NT2/D1 (cell line): ENCODE measurements at regions not wholly inside any gene's neighbourhood (a gene's known extent, or its start where the extent isn't known, plus 50 kb on each side); places are given as distances from the start of the nearest gene placed in this dataset.

Experiments
- DNase-seq: peaks from one replicate; pipeline ENCODE4 v3.0.0-alpha.2; 2011; ENCODE audit warnings: low read depth, low spot score
- H3K27me3 ChIP-seq: 2 replicates; pipeline ENCODE4 v1.6.0; 2011; ENCODE audit warnings: mild to moderate bottlenecking; ENCODE audit not compliant: insufficient read length, insufficient read depth
- H3K36me3 ChIP-seq: 2 replicates; pipeline ENCODE4 v1.6.1; 2011; ENCODE audit warnings: mild to moderate bottlenecking, low read length, mixed read lengths; ENCODE audit not compliant: insufficient read depth, insufficient read length
- H3K4me1 ChIP-seq: 2 replicates; pipeline ENCODE4 v1.5.1; 2011; ENCODE audit not compliant: insufficient read depth, insufficient read length
- H3K4me3 ChIP-seq: 2 replicates; pipeline ENCODE4 v1.5.1; 2011; ENCODE audit warnings: low read depth; ENCODE audit not compliant: insufficient read length
- H3K9ac ChIP-seq: 2 replicates; pipeline ENCODE4 v1.6.0; 2011; ENCODE audit warnings: low read depth; ENCODE audit not compliant: insufficient read length
- H3K9me3 ChIP-seq: 2 replicates; pipeline ENCODE4 v1.5.1; 2011; ENCODE audit warnings: mild to moderate bottlenecking, low read length; ENCODE audit not compliant: insufficient read depth
- SUZ12 ChIP-seq: IDR thresholded peaks from 2 replicates; pipeline ENCODE4 v1.6.1; 2011; ENCODE audit not compliant: insufficient read length, insufficient read depth; ENCODE audit errors: extremely low read depth
- YY1 ChIP-seq: IDR thresholded peaks from 2 replicates; pipeline ENCODE4 v1.6.1; 2011; ENCODE audit not compliant: insufficient read length, insufficient read depth
- ZNF274 ChIP-seq: IDR thresholded peaks from 2 replicates; pipeline ENCODE4 v1.6.1; 2011; ENCODE audit warnings: mild to moderate bottlenecking, low read depth, low read length

DNA sequence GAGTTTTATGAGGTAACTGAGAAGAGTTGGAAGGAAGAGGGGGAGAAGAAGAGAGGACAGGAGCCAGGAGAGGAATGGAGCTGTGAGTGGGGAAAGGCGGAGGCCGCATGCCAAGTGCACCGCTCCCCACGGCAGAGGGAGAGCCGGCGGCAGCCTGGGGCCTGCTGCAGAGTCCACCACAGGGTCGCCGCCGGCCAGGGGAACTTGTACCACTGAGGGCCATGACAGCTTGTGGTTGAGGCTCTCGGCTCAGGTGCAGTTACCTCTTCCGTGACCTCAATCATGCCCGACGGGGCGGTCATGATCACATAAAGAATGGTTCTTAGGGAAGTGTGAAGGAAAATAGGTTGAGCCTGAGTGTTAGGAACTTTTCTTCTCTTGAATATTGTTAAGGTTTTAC, 325.0 kb downstream of the SNAPC1 start:
- H3K4me1 ChIP-seq, result no peaks in the 10 kb centered on the region
- H3K4me3 ChIP-seq, result no peak overlapping the region
- DNase-seq, result no peak
- H3K36me3 ChIP-seq, result no peaks in the 10 kb centered on the region
- no peak overlapping the region for H3K9ac ChIP-seq
- H3K27me3 ChIP-seq, result no peaks in the 10 kb centered on the region
- TF ChIP-seq YY1 (no peak), ZNF274 (no peak), SUZ12 (no peak)
- H3K9me3 ChIP-seq, result peaks cover 7% of the 10 kb centered on the region; the same call in 1 of the 2 replicates

DNA sequence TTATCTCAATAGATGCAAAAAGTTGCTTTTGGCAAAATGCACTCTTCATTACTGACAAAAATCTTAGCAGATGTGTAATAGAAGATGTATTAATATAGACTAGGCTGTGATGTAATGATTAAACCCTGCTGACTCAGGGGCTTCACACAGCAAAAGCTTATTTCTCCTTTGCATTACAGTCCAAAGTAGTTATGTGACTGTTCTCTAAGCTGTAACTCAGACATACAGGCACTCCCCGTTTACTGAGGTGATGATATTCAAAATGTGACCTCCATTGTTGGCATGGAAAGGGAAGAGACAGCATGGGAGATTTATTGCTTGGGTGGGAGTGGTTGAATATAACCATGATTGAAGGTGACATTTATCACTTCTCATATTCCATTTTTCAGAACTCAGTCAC, 331.5 kb downstream of the SNAPC1 start:
- DNase-seq, result no peak
- no peaks in the 10 kb centered on the region; the same call in none of the 2 replicates for H3K9me3 ChIP-seq
- H3K4me1 ChIP-seq, result no peaks in the 10 kb centered on the region
- TF ChIP-seq SUZ12, result no peak
- TF ChIP-seq YY1, result no peak
- TF ChIP-seq ZNF274, result no peak
- no peak overlapping the region for H3K4me3 ChIP-seq
- H3K9ac ChIP-seq, result no peak overlapping the region
- H3K36me3 ChIP-seq, result no peaks in the 10 kb centered on the region
- no peaks in the 10 kb centered on the region for H3K27me3 ChIP-seq

GRCh38 chr14:62097072-62097471, 334.9 kb downstream of the SNAPC1 start:
- Histone ChIP-seq H3K36me3 (no peaks in the 10 kb centered on the region), H3K4me3 (no peak overlapping the region), H3K9me3 (no peaks in the 10 kb centered on the region; the same call in none of the 2 replicates), H3K9ac (no peak overlapping the region), H3K4me1 (no peaks in the 10 kb centered on the region), H3K27me3 (no peaks in the 10 kb centered on the region)
- no peak for DNase-seq
- no peak for TF ChIP-seq ZNF274
- TF ChIP-seq YY1, result no peak
- TF ChIP-seq SUZ12, result no peak

DNA sequence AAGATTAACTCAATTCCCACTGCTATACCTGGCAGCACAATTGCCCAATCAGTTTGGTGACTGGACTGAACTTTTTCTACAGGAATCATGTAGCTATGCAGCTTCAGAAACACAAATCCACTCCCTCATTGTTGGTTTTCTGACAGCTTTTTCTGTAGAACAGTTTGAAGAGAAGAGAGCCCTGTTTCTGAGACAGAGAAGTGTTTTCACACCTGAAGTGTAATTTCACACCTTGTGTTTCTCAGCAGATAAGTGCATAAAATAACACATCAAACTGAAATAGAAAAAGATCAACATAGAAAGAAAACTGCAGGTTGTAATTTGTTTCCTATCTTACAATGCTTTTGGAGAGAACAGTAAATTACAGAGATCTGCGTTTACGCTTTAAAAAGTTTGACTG, 335.6 kb downstream of the SNAPC1 start:
- H3K27me3 ChIP-seq, result no peaks in the 10 kb centered on the region
- H3K4me1 ChIP-seq, result no peaks in the 10 kb centered on the region
- H3K9ac ChIP-seq, result no peak overlapping the region
- H3K4me3 ChIP-seq, result no peak overlapping the region
- no peak for DNase-seq
- no peak for TF ChIP-seq SUZ12
- no peak for TF ChIP-seq YY1
- TF ChIP-seq ZNF274, result no peak
- H3K9me3 ChIP-seq, result no peaks in the 10 kb centered on the region; the same call in none of the 2 replicates
- H3K36me3 ChIP-seq, result no peaks in the 10 kb centered on the region

DNA sequence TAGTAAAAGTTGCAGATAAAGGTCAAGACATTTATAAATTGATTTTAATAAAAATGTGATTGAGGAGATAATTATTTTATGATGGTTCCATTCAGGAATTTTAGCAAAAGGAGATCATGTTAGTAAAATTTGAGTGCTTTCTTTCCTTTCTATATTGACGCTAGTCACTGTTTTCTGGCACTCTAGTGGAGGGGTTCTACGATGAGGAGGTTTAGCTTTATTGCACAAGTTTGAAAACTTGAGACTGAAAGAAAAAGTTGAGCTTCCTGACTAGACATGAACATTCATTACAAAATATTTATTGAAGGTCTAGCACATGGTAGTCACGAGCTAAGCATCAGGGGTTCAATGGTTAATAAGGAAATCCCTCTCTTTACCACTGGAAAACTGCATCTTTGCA, 336.1 kb downstream of the SNAPC1 start:
- no peaks in the 10 kb centered on the region for H3K27me3 ChIP-seq
- no peaks in the 10 kb centered on the region for H3K4me1 ChIP-seq
- no peaks in the 10 kb centered on the region; the same call in none of the 2 replicates for H3K9me3 ChIP-seq

GRCh38 chr14:62099091-62099490, 336.9 kb downstream of the SNAPC1 start:
- Histone ChIP-seq H3K9me3 (no peaks in the 10 kb centered on the region; the same call in none of the 2 replicates), H3K9ac (no peak overlapping the region), H3K4me3 (no peak overlapping the region), H3K27me3 (no peaks in the 10 kb centered on the region), H3K4me1 (no peaks in the 10 kb centered on the region), H3K36me3 (no peaks in the 10 kb centered on the region)
- TF ChIP-seq SUZ12 (no peak), ZNF274 (no peak), YY1 (no peak)
- DNase-seq, result no peak

More for the DNA sequence above, 336.1 kb downstream of the SNAPC1 start:
- DNase-seq, result no peak
- Histone ChIP-seq H3K36me3 (no peaks in the 10 kb centered on the region), H3K4me3 (no peak overlapping the region), H3K9ac (no peak overlapping the region)
- TF ChIP-seq ZNF274 (no peak), YY1 (no peak), SUZ12 (no peak)

GRCh38 chr14:62101189-62101588, 339.0 kb downstream of the SNAPC1 start:
- Histone ChIP-seq H3K9ac (no peak overlapping the region), H3K4me3 (no peak overlapping the region), H3K27me3 (no peaks in the 10 kb centered on the region), H3K4me1 (no peaks in the 10 kb centered on the region), H3K9me3 (no peaks in the 10 kb centered on the region), H3K36me3 (no peaks in the 10 kb centered on the region)
- DNase-seq, result no peak
- TF ChIP-seq ZNF274 (no peak), YY1 (no peak), SUZ12 (no peak)

DNA sequence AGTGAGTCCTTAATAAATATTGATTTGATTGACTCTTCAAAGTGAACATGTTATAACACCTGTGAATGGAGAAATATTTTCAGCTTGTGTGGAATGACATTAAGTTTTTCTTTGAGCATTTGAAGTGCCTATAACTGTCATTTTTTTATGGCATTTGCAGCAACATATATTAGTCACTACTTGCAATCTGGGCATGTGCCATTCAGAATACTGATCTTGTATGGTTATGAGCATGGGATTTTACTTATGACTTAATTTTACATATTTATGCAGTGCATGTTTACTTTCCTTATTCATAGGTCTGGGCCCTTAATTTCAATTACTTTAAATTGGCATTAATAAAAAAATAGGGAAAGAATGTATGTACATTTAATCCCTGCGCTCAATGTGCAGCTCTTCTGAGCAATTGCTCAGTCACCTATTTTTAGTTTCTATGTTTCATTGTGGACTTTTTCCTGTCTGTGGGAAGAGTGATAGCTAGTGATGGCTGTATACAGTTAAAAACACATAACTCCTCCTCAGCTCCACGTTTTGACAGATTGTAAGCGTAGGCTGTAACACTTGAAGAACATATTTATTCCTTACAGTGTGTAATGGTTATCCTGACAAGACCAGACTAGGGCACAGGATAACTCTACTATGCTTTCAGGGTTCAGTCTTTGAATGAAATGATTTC, 339.6 kb downstream of the SNAPC1 start:
- Histone ChIP-seq H3K4me1 (no peaks in the 10 kb centered on the region), H3K27me3 (no peaks in the 10 kb centered on the region)
- TF ChIP-seq SUZ12, result no peak
- no peak for TF ChIP-seq ZNF274
- TF ChIP-seq YY1, result no peak

More for the DNA sequence above, 339.6 kb downstream of the SNAPC1 start:
- no peak overlapping the region for H3K4me3 ChIP-seq
- H3K36me3 ChIP-seq, result no peaks in the 10 kb centered on the region
- H3K9ac ChIP-seq, result no peak overlapping the region
- no peak for DNase-seq
- H3K9me3 ChIP-seq, result no peaks in the 10 kb centered on the region
